ENCODE measurements at regions not wholly inside any gene's neighbourhood (a gene's known extent, or its start where the extent isn't known, plus 50 kb on each side); places are given as distances from the start of the nearest gene placed in this dataset.

DNA sequence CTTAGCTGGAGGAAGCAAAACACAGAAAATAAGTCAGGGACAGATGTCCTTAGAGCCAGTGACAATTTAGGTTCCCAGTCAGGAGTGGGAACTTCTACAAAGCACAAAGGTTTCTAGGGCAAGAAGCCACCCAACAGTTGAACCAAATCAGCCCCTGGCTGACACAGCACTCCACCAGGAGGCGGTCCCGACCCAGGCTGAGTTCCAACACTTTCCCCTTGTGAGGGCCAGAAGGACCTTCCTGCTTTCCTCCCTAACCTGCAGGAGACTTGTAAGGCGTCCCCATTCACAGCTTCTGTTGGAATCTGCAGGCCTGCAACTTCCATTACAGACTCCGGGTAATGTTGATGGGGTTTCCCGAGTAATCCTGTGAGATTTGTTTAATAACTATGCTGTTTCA, 416.4 kb upstream of the IRX1 start:
- TF ChIP-seq POLR2AphosphoS5 (IDR thresholded peaks at IDR 0.05; ENCODE audit: low read depth) (no peak), EZH2 (IDR thresholded peaks at IDR 0.05; ENCODE audit: low read depth, unreplicated experiment) (no peak), CTCF (conservative IDR thresholded peaks at IDR 0.05; ENCODE audit: low read depth in 2 of 2) (peak; percentile 43 to 63), CREB1 (CRISPR knock-in tag; IDR thresholded peaks at IDR 0.05; ENCODE audit: low read depth) (no peak), STAT1 (IDR thresholded peaks at IDR 0.05; ENCODE audit: unreplicated experiment) (no peak), NANOG (IDR thresholded peaks at IDR 0.05; ENCODE audit: borderline replicate concordance) (no peak), REST (IDR thresholded peaks at IDR 0.05; ENCODE audit: unreplicated experiment) (no peak), ZNF114 (CRISPR knock-in tag; IDR thresholded peaks at IDR 0.05) (no peak), JUNB (IDR thresholded peaks at IDR 0.05; ENCODE audit: unreplicated experiment) (no peak)
